HG03520 (cell line): ENCODE measurements at regions not wholly inside any gene's neighbourhood (a gene's known extent, or its start where the extent isn't known, plus 50 kb on each side); places are given as distances from the start of the nearest gene placed in this dataset.
"Not testable (repeated sequence)": the region's sequence is repeated elsewhere in the genome, so short reads cannot be mapped to it uniquely, and the experiment has no call there.

Experiments used
- ATAC-seq: cut with Tn5 transposase; IDR thresholded peaks from one replicate; pipeline ENCODE4 v1.9.1; 2021; ENCODE audit warnings: mild to moderate bottlenecking, moderate library complexity; ENCODE audit not compliant: unreplicated experiment

- ATAC-seq = no peak
These were observed 239.2 kb upstream of the CWC22 start for GRCh38 chr2:180246268-180246667.

- ATAC-seq = no peak
These were observed 233.7 kb upstream of the CWC22 start for GRCh38 chr2:180240774-180241173.

GRCh38 chr2:180238729-180239128 lies 231.6 kb upstream of the CWC22 start:
- ATAC-seq = no peak

GRCh38 chr2:180236061-180236460 lies 229.0 kb upstream of the CWC22 start:
- ATAC-seq = not testable (repeated sequence)

- not testable (repeated sequence) for ATAC-seq
These were observed 228.4 kb upstream of the CWC22 start for GRCh38 chr2:180235506-180235905.

- ATAC-seq = not testable (repeated sequence)
These were observed 227.9 kb upstream of the CWC22 start for GRCh38 chr2:180234991-180235390.

- no peak for ATAC-seq
These were observed 223.9 kb upstream of the CWC22 start for GRCh38 chr2:180231015-180231414.

GRCh38 chr2:180227461-180227860 lies 220.4 kb upstream of the CWC22 start:
- ATAC-seq = no peak

- no peak for ATAC-seq
These were observed 218.0 kb upstream of the CWC22 start for GRCh38 chr2:180225118-180225517.

- ATAC-seq = no peak
These were observed 215.5 kb upstream of the CWC22 start for GRCh38 chr2:180222644-180223043.

- no peak for ATAC-seq
These were observed 212.4 kb upstream of the CWC22 start for GRCh38 chr2:180219491-180219890.

- ATAC-seq = no peak
These were observed 201.7 kb upstream of the CWC22 start for GRCh38 chr2:180208841-180209240.

GRCh38 chr2:180205621-180206235 lies 198.6 kb upstream of the CWC22 start:
- ATAC-seq = no peak

GRCh38 chr2:180203972-180204371 lies 196.9 kb upstream of the CWC22 start:
- no peak for ATAC-seq

GRCh38 chr2:180202467-180202951 lies 195.4 kb upstream of the CWC22 start:
- ATAC-seq = no peak

- ATAC-seq = no peak
These were observed 189.4 kb upstream of the CWC22 start for GRCh38 chr2:180196419-180196977.

- no peak for ATAC-seq
These were observed 188.8 kb upstream of the CWC22 start for GRCh38 chr2:180195847-180196246.

GRCh38 chr2:180191432-180192124 lies 184.5 kb upstream of the CWC22 start:
- no peak for ATAC-seq

- no peak for ATAC-seq
These were observed 183.8 kb upstream of the CWC22 start for GRCh38 chr2:180190851-180191250.

- no peak for ATAC-seq
These were observed 180.5 kb upstream of the CWC22 start for GRCh38 chr2:180187611-180188010.

- ATAC-seq = no peak
These were observed 177.4 kb upstream of the CWC22 start for GRCh38 chr2:180184506-180184905.

GRCh38 chr2:180180511-180180910 lies 173.4 kb upstream of the CWC22 start:
- ATAC-seq = no peak
